Spleen (tissue), 11 donors: ENCODE measurements at regions not wholly inside any gene's neighbourhood (a gene's known extent, or its start where the extent isn't known, plus 50 kb on each side); places are given as distances from the start of the nearest gene placed in this dataset.
A peak's percentile ranks its signal among the peaks of the same experiment; 100 is the strongest.

Experiments
- DNase-seq: peaks from one replicate; pipeline ENCODE4 v3.0.0-alpha.2; 2020
- H3K27ac ChIP-seq, 8 donors: fragments of 200-600 bp; sonication (generic) in 7 of 8; 1 replicate in 4 of 8; 2 replicates in 4 of 8; pipeline versions ENCODE4 v1.5.0 to v1.8.0; 2016 to 2021; ENCODE audit warnings: inconsistent platforms in 4 of 8, mild to moderate bottlenecking in 4 of 8, moderate library complexity in 1 of 8
- H3K27me3 ChIP-seq, 7 donors: fragments of 200-600 bp; sonication (generic) in 6 of 7; replicated peaks in 1 of 7; 1 replicate in 4 of 7; 2 replicates in 3 of 7; pipeline versions ENCODE4 v1.5.0 to v1.8.0; 2016 to 2021; ENCODE audit warnings: inconsistent platforms in 3 of 7, mild to moderate bottlenecking in 1 of 7
- H3K36me3 ChIP-seq, 6 donors: fragments of 200-600 bp; sonication (generic) in 5 of 6; 1 replicate in 4 of 6; 2 replicates in 2 of 6; pipeline versions ENCODE4 v1.5.0 to v1.8.0; 2016 to 2021; ENCODE audit warnings: inconsistent platforms in 2 of 6
- H3K4me1 ChIP-seq, 6 donors: fragments of 200-600 bp; sonication (generic) in 5 of 6; 1 replicate in 3 of 6; 2 replicates in 3 of 6; pipeline versions ENCODE4 v1.5.0 to v1.8.0; 2016 to 2021; ENCODE audit warnings: inconsistent platforms in 3 of 6
- H3K4me3 ChIP-seq, 8 donors: fragments of 200-600 bp; sonication (generic) in 7 of 8; 1 replicate in 4 of 8; 2 replicates in 4 of 8; pipeline versions ENCODE4 v1.5.0 to v1.8.0; 2016 to 2021; ENCODE audit warnings: inconsistent platforms in 4 of 8, mild to moderate bottlenecking in 4 of 8, moderate library complexity in 2 of 8
- H3K9me3 ChIP-seq, 8 donors: fragments of 200-600 bp; sonication (generic) in 7 of 8; 1 replicate in 4 of 8; 2 replicates in 4 of 8; pipeline versions ENCODE4 v1.5.0 to v1.8.0; 2016 to 2021; ENCODE audit warnings: inconsistent platforms in 4 of 8
- CTCF ChIP-seq, 11 experiments: fragments of 200-600 bp in 7 of 11; fragments of 450-650 bp in 4 of 11; sonication (generic) in 4 of 11; IDR thresholded peaks in 8 of 11; conservative IDR thresholded peaks in 3 of 11; 1 replicate in 7 of 11; 2 replicates in 4 of 11; pipeline versions ENCODE4 v1.4.0 to v1.8.0; 2016 to 2021; ENCODE audit warnings: antibody characterized with exemption in 11 of 11, inconsistent platforms in 4 of 11, mild to moderate bottlenecking in 1 of 11
- POLR2A ChIP-seq, 3 donors: fragments of 450-650 bp; IDR thresholded peaks; one replicate each; pipeline ENCODE4 v1.5.1; 2017; ENCODE audit warnings: antibody characterized with exemption in 3 of 3, mild to moderate bottlenecking in 1 of 3
- POLR2AphosphoS5 ChIP-seq, 3 donors: sonication (generic); formaldehyde crosslinking; IDR thresholded peaks; one replicate each; pipeline ENCODE4 v1.5.1; 2017; ENCODE audit warnings: antibody characterized with exemption in 3 of 3
- WGBS, 5 donors: extraction: QIAGEN DNeasy Blood & Tissue Kit in 3 of 5; methylation state at CpG; one replicate each; pipeline versions ENCODE4 v1.1.5 to v1.1.7; 2013 to 2018; 5-methylcytosine and 5-hydroxymethylcytosine counted together
- intact Hi-C: fragments of 100-400 bp; cut with DNase I; formaldehyde crosslinking; loops from one replicate; pipeline ENCODE4 v1.15.0; 2023; ENCODE audit warnings: low total_unique reads
- donor health status: healthy with polysubstance abuse.
- donor health status: DM: no; HTN: no; CAD: no; lungs with moderate emphysema.
- donor health status: DM: no; HTN: no; CAD: no.
- donor health status: Bipolar disorder and iron deficiency.
- donor health status: healthy.
- donor health status: DM: no; HTN: no; CAD: no.
- donor health status: DM: yes; HTN: yes; CAD: no.

- intact Hi-C loops = no loop called here
- Histone ChIP-seq H3K27me3 (peaks cover 0 to 11% (median 0%) of the 10 kb centered on the region in 7 donors), H3K4me3 (peak overlapping the region in 3 of 8 donors; percentile 43 to 69 (median 44)), H3K9me3 (no peaks in the 10 kb centered on the region), H3K36me3 (no peaks in the 10 kb centered on the region), H3K27ac (peak overlapping the region in 7 of 8 donors; percentile 71 to 94 (median 81)), H3K4me1 (peaks cover 10 to 84% (median 47%) of the 10 kb centered on the region in 6 donors)
- WGBS, 5 donors = 44 to 64% (median 53%) methylated on average over 3 of the region's 3 CpGs
- TF ChIP-seq POLR2AphosphoS5 (IDR thresholded peaks at IDR 0.05) (peak in 1 of 3 donors; percentile 21), POLR2A (IDR thresholded peaks at IDR 0.05) (no peak), CTCF (IDR thresholded peaks at IDR 0.05 in 8 of 11, conservative IDR thresholded peaks at IDR 0.05 in 3 of 11) (no peak)
- no peak for DNase-seq
These were observed 127.6 kb downstream of the MRPS6 start for GRCh38 chr21:34201001-34201400.

- WGBS, 5 donors = 3 to 16% (median 12%) methylated on average over 6 of the region's 6 CpGs
- Histone ChIP-seq H3K36me3 (no peaks in the 10 kb centered on the region), H3K9me3 (no peaks in the 10 kb centered on the region), H3K4me3 (peak overlapping the region; percentile 23 to 69 (median 40)), H3K27ac (peak overlapping the region in 7 of 8 donors; percentile 71 to 94 (median 81)), H3K27me3 (peaks cover 0 to 11% (median 0%) of the 10 kb centered on the region in 7 donors), H3K4me1 (peaks cover 10 to 89% (median 47%) of the 10 kb centered on the region in 6 donors)
- intact Hi-C loops = no loop called here
- TF ChIP-seq POLR2AphosphoS5 (IDR thresholded peaks at IDR 0.05) = no peak
- no peak for TF ChIP-seq CTCF (IDR thresholded peaks at IDR 0.05 in 8 of 11, conservative IDR thresholded peaks at IDR 0.05 in 3 of 11)
- no peak for TF ChIP-seq POLR2A (IDR thresholded peaks at IDR 0.05)
- no peak for DNase-seq
These were observed 128.1 kb downstream of the MRPS6 start for GRCh38 chr21:34201481-34201858.

GRCh38 chr21:34202553-34203372, 129.4 kb downstream of the MRPS6 start:
- H3K27ac ChIP-seq = peak overlapping the region in 6 of 8 donors; percentile 51 to 94 (median 78)
- H3K27me3 ChIP-seq = peaks cover 0 to 11% (median 0%) of the 10 kb centered on the region in 7 donors
- TF ChIP-seq POLR2AphosphoS5 (IDR thresholded peaks at IDR 0.05) (peak in 2 of 3 donors; percentile 24 to 29), POLR2A (IDR thresholded peaks at IDR 0.05) (no peak)
- peak; percentile 84 for DNase-seq
- no peaks in the 10 kb centered on the region for H3K9me3 ChIP-seq
- intact Hi-C loops = no loop called here
- WGBS, 5 donors = 37 to 47% (median 41%) methylated on average over 25 of the region's 25 CpGs
- H3K4me3 ChIP-seq = peak overlapping the region in 4 of 8 donors; percentile 42 to 69 (median 44)
- H3K36me3 ChIP-seq = no peaks in the 10 kb centered on the region
- peaks cover 10 to 89% (median 47%) of the 10 kb centered on the region in 6 donors for H3K4me1 ChIP-seq

- intact Hi-C loops = no loop called here
- Histone ChIP-seq H3K27me3 (peaks cover 0 to 11% (median 0%) of the 10 kb centered on the region in 7 donors), H3K9me3 (no peaks in the 10 kb centered on the region), H3K36me3 (no peaks in the 10 kb centered on the region), H3K27ac (peak overlapping the region in 2 of 8 donors; percentile 71 to 94), H3K4me1 (peaks cover 6 to 78% (median 38%) of the 10 kb centered on the region in 6 donors), H3K4me3 (no peak overlapping the region)
- DNase-seq = no peak
- WGBS, 5 donors = 71 to 86% (median 82%) methylated on average over 11 of the region's 11 CpGs
- TF ChIP-seq POLR2A (IDR thresholded peaks at IDR 0.05) (no peak), POLR2AphosphoS5 (IDR thresholded peaks at IDR 0.05) (no peak), CTCF (IDR thresholded peaks at IDR 0.05 in 8 of 11, conservative IDR thresholded peaks at IDR 0.05 in 3 of 11) (no peak)
These were observed 130.6 kb downstream of the MRPS6 start for GRCh38 chr21:34203851-34204420.
